GM19043 (cell line): ENCODE measurements at regions not wholly inside any gene's neighbourhood (a gene's known extent, or its start where the extent isn't known, plus 50 kb on each side); places are given as distances from the start of the nearest gene placed in this dataset.

Experiments
- ATAC-seq: cut with Tn5 transposase; IDR thresholded peaks from one replicate; pipeline ENCODE4 v1.9.1; 2021; ENCODE audit warnings: low read depth; ENCODE audit not compliant: unreplicated experiment

DNA sequence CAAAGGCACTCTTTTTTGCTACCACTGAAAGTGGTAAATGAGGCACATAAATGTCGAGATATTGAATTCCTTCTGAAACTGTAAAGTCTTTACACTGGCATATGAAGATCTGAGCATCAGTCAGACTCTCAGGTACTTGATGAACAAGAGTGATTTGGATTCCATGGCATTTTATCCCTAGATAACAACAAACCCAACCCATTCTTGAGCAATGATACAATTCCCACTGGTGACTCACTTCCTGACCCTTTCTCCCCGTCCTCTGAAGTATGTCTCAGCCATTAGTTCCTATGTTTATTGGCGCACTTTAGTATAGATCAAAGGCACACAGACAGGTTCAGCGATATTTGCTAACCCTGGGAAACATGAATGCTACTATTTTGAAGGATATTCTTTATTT is 147.0 kb upstream of the RBFOX1 start:
- ATAC-seq, result no peak

- no peak for ATAC-seq
Measured at GRCh38 chr16:7185165-7185564, 147.5 kb upstream of the RBFOX1 start.

DNA sequence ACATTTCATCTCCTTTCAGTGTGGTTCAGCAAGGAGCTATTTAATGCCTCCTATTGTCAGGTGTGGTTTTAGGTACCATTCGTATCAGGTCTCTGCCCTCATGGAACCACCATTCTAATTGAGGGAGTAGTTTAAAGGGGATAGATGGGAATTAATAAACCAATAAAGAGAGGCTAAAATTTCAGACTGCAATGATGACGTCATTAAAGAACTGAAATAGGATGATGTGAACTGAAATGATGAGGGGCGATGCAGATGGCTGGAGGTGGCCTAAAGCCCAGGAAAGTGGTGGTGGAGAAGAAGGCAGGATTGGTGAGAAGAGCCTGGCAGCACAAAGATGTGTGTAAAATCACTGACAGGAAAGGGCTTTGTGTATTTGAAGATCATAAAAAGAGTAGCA is 148.9 kb upstream of the RBFOX1 start:
- no peak for ATAC-seq

DNA sequence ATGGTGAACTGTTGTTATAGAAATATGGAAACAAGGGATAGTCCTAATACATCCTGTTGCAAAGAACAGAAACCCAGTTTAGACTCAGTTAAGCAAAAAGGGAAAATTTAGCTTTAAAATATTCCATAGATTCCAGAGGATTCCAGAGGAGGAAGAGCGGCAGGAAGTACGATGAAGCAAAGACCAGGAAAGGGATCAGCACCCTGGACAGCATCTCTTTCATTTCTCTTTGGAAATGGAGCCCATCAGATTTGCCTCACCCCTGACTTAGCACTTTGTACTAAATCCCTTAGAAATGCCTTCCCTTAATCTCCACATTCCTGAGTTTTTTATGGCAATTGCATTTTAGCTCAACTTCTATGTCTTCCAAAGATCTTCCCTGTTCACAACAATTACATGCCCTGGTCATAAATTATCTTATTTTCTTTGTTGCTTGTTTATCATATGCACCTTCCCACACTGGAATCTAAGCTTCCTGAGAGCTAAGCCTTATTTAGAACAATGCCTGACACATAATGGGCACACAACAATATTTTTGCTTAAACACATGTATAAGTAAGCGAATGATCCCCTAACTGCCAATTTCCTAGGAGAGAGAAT is 150.0 kb upstream of the RBFOX1 start:
- ATAC-seq, result no peak

GRCh38 chr16:7177875-7178274 is 154.8 kb upstream of the RBFOX1 start:
- ATAC-seq, result no peak

DNA sequence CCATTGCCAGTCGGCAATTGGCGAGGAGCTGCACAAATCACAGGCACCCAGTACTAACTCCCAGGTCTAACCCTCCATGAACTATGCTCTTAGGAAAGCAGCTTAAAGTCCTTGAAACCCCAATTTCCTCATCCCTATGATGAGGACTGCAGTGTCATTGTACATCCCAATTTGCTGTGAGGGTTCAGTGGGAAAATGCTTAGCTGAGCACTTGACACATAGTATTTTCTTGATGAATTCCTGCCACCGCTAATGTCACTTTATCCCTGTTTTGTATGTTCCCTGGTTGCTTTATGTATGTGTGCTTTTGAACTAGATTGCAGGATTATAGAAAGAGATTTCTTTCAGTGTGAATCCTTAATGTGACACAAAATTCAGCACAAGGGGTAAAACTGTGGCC is 161.5 kb upstream of the RBFOX1 start:
- no peak for ATAC-seq

DNA sequence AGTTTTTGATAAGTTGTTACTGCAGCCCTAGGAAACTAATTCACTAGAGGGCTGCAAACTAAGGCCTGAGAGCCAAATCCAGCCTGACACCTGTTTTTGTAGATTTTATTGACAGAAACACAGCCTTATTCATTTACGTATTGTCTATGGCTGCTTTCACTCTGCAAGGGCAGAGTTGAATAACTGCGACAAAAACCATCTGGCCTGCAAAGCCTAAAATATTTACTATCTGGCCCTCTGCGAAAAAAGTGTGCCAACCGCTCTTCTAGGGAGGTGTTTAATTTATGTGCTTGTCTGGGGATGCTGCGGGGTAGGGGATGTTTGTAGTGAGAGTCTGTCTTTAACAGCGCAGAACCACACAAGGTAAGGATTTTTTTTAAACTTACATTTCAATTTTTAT is 165.0 kb upstream of the RBFOX1 start:
- no peak for ATAC-seq

DNA sequence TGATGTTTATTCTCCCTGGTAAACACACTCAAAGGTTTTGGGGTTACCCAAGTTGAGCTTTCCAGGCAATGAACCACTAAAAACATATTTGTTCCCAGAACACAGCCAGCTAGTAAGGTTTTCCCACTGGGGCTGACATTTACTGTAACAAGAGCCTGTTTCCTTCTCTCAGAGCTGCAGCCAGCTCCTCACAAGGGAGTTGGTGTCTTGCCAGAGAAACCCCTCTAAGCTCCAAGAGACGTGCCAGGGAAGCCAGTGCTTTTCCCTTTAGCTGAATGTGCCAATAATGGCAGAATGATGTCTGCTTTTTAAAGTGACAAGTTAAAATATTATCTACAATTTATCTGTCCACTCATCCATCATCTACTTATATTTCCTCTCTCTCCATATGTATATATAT is 170.8 kb upstream of the RBFOX1 start:
- ATAC-seq, result no peak

DNA sequence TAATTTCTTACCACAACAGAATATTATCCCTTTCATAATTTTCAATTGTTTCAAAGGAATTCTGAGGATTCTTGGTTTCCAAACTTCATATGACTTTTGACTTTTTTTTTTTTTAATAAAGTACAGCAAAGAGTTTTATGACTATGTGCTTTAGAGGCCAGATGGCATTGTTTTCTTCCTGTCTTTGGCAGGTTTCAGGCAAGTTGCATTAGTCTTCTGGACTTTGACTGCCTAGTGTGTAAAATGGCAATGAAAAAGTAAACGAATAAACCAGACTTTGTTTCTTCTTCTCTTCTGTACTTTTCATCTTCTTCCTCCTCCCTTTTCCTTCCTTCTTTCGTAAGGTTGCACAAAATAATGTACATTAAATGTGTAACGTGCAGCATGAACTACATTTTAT is 172.6 kb upstream of the RBFOX1 start:
- no peak for ATAC-seq

DNA sequence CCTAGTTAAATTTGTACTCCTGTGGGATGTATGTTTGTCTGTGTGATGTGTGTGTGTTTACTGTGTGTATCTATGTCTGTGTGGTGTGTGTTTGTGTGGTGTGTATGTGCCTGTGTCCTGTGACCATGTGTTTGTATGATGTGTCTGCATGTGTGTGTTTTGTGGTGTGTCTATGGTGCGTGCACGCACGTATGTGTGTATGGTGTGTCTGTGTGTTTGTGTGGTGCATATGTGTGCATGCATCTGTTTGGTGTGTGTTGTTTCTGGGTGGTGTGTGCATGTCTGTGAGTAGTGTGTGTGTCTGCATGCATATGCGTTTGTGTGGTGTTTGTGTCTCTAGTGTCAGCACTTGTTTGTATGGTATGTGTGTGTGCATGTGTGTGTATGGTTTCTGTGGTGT is 174.2 kb upstream of the RBFOX1 start:
- ATAC-seq, result no peak

GRCh38 chr16:7150230-7150629 is 182.4 kb upstream of the RBFOX1 start:
- no peak for ATAC-seq

GRCh38 chr16:7148606-7149005 is 184.0 kb upstream of the RBFOX1 start:
- no peak for ATAC-seq

GRCh38 chr16:7140899-7141298 is 191.7 kb upstream of the RBFOX1 start:
- ATAC-seq, result no peak

- ATAC-seq, result no peak
Measured at GRCh38 chr16:7137560-7138330, 194.9 kb upstream of the RBFOX1 start.

DNA sequence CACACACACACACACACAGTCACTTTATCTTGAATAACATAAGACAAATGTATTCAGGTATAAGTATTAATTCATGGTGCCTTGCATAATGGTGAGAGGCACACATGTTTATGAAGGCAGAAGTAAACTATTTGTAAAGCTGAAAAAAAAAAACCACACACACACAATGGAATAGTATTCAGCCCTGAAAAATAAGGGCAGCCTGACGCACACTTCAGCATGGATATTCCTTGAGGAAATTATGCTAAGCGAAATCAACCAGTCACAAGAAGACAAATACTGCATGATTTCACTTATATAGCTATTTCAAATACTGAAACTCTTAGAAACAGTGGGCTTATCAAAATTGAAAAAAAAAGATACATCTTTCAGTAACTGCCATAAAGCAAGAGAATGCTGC is 200.2 kb upstream of the RBFOX1 start:
- no peak for ATAC-seq

DNA sequence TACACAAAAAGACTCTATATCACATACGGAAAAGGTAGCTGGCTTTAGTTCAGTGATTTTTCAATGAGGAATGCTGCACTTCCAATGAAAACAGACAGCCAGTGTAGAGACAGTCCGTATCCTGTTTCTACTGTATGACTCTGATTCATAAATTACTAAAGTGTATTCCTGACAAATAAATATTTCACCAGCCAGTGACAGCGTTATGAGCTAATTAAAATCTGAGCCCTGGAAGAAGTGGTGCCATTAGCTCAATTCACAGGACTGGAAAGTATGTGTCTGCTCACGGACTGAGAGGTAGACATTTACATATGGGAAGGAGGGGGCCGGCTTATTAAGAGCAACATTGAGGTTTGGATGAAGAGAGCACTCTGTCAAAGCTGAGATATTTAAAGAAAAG is 207.9 kb upstream of the RBFOX1 start:
- no peak for ATAC-seq

DNA sequence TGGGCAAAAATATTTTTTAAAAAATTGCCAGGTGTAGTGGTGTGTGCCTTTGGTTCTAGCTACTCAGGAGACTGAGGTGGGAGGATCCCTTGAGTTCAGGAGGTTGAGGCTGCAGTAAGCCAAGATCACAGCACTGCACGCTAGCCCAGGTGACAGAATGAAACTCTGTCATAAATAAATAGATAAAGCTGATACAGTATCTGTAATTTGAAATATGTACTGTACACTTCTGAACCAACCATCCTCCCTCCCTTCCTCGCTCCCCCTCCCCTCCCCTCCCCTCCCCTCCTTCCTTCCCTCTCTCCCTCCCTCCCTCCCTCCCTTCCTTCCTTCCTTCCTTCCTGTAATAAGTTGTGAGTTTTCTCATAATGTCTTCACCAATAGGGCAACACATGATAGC is 208.4 kb upstream of the RBFOX1 start:
- no peak for ATAC-seq

DNA sequence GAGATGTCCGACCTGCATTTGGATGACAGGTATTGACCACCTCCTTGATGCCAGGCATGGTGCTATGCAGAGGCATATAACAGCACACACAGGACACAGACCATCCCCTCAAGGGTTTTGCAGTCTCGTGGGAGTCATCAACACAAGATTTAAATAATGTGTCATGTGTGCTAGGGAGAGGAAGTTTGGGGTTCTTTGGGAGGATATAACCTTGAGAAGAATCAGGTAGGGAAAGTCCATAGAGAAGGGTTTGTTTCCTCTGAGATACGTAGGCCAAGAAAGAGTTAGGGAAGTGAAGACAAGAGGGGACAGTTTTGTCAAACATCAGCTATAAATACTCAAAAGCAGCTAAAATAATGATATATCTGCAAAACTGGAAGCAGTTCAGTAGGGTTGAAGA is 215.9 kb upstream of the RBFOX1 start:
- ATAC-seq, result no peak

GRCh38 chr16:7115898-7116297 is 216.7 kb upstream of the RBFOX1 start:
- no peak for ATAC-seq

- no peak for ATAC-seq
Measured at GRCh38 chr16:7113949-7114348, 218.7 kb upstream of the RBFOX1 start.

GRCh38 chr16:7113395-7113794 is 219.2 kb upstream of the RBFOX1 start:
- ATAC-seq, result no peak

GRCh38 chr16:7111265-7111664 is 221.4 kb upstream of the RBFOX1 start:
- ATAC-seq, result no peak

DNA sequence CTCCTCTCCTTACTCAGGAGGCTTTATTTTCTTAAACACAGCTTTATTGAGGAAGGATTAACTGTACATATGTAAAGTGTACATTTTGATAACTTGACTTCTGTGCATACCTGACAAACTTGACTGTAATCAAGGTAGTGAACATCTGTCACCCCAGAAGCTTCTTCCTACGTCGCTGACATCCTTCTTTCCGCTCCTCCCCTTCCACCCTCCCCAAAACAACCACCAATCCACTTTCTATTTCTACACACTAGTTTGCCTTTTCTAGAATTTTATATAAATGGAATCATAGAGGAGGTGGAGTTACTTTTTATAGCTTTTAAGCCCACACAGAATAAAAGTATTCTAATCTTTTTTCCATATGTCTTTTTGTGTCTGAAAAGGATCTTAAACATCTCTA is 225.2 kb upstream of the RBFOX1 start:
- ATAC-seq, result no peak
